ENCODE measurements at regions not wholly inside any gene's neighbourhood (a gene's known extent, or its start where the extent isn't known, plus 50 kb on each side); places are given as distances from the start of the nearest gene placed in this dataset.

- TF ChIP-seq CTCF (IDR thresholded peaks at IDR 0.05; ENCODE audit: low read length) (no peak), EZH2 (IDR thresholded peaks at IDR 0.05; ENCODE audit: borderline replicate concordance, low read length) (no peak)
Observed at GRCh38 chr3:144033240-144033589, 61.6 kb downstream of the DIPK2A start.
